ENCODE measurements at regions not wholly inside any gene's neighbourhood (a gene's known extent, or its start where the extent isn't known, plus 50 kb on each side); places are given as distances from the start of the nearest gene placed in this dataset.

- no peak for TF ChIP-seq CTCF (IDR thresholded peaks at IDR 0.05 in 8 of 11, conservative IDR thresholded peaks at IDR 0.05 in 3 of 11)
- TF ChIP-seq POLR2A (IDR thresholded peaks at IDR 0.05), result no peak
- no peak for TF ChIP-seq POLR2AphosphoS5 (IDR thresholded peaks at IDR 0.05)
Measured at GRCh38 chr4:81679315-81679714, 207.6 kb upstream of the RASGEF1B start.

Measured in spleen (tissue), 7 donors.